Stimulated activated CD4-positive, alpha-beta T cell treated with anti-CD3 and anti-CD28 coated beads, Interleukin-15, amount 100 ng/mL, for 1 hour (primary cell): ENCODE measurements at regions not wholly inside any gene's neighbourhood (a gene's known extent, or its start where the extent isn't known, plus 50 kb on each side); places are given as distances from the start of the nearest gene placed in this dataset.
"Not testable (repeated sequence)": the region's sequence is repeated elsewhere in the genome, so short reads cannot be mapped to it uniquely, and the experiment has no call there.

Source experiments
- DNase-seq, 2 donors: peaks; one replicate each; pipeline ENCODE4 v3.0.0-alpha.2; 2020; ENCODE audit warnings: low read depth in 1 of 2, low spot score in 1 of 2

DNA sequence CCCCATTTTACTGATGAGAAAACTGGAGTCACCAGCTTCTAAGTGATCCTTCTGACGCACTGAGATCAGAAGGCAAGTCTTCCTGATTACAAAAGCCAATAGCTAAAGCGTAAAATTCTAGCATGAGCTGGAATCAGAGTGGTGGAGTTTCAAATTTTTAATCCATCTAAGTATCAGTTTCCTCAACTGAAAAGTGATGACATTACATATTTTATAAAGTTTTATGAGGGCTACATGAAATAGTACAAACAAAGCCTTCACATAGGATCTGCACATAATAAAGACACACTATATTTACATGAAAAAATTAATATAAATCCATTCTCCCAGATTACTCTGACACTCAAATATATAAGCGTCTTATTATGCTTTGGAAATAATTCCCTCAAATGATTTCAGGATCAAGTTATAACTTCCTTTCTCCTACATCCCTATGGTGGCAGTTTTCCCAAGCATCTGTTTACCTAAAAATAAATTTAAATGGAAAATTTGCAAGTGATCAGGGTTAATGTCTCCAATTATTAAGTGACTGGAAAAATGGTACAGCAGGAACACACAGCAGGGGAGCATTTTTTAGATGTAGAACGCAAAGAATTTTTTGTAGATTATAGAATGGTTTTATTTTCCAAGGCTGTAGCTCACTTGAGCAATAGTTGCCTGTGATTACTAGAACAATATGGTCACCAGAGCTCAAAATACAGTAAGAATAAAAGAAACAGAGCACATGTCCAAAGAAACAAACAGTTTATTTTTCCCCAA lies 490.4 kb upstream of the C1orf87 start:
- no peak for DNase-seq

DNA sequence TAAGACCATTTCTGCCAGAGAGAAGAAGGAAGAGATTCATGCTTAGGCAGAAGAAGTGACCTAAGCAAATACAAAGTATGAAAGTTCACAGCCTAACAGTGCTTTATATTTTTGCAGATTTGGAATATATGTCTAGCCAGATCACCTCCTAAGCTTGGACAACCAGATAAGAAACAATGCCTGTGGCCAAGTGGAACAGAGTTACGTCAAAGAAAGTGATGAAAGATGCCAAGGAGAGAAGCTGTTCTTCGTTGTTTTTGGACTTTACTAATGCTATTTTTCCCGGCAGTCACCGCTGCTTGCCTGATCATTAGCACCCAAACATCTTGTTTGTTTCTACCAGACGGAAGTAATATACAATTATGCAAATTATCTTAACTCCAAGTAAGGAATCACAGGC lies 489.2 kb upstream of the C1orf87 start:
- no peak for DNase-seq

DNA sequence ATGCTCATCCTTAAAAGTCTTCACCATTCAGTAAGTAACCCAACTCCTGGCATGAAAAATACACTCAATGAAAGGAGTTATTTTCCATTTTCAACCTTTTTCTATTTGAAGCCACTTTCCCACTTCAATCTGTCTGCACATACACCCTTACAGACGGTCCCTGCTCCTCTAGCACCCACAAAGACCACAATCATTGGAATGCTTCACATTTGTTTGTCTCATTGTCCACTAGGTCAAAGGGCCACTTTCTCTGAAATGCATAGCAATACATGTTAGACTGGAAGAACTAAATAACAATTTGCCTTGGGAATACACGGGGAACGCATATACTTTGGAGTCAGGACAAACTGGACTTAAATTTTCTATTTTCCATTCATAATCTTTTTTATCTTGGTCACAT lies 487.1 kb upstream of the C1orf87 start:
- DNase-seq = no peak

DNA sequence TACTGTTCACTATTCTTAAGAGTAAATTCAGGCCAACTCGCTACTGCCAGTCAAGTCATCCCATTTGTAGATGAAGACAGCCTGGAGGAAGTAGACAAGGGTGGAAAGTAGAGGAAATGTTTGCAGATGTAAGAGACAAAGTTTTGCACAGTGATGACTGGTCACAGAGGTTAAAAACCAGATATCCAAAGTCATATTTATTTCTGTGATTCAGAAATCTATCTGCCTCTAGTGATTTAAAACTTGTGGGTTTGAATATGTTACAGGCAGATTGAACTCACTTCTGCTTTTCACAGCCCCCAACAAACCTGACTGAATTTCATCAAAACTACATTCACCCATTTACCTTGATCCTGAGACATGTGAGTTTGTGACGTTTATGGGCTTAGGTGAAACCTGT lies 484.7 kb upstream of the C1orf87 start:
- no peak for DNase-seq

DNA sequence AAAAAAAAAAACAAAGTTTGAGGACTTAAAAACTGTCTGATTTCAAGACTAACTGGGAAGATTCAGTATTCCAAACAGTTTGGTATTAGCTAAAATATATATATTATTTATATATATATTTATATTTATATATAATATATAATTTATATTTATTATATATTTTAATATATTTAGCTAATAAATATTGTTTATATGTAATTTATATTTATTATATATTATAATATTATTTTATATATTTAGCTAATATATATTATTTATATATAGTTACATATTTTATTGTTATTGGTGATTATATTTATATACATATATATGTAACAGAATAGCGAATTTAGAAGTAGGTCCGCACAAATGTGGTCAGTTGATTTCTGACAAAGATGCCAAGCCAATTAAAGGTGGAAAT lies 480.2 kb upstream of the C1orf87 start:
- DNase-seq = no peak

DNA sequence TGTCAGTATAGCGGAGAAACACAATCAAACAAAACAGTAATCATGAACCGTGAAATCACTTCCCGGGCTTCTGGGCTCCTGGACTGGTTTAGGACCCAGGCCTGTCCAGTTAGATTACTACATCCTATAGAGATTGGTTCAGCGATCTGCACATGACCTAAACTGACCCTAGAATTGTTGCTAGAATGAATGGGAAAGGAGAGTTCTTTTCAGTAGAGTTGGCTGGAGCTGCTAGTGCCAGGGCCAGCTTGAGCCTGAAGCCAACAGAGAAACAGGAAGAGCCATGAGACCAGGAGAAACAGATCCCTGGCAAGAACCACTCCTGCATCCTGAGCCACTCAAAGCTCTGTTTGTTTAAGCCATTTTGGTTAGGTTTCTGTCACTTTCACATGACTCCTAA lies 474.3 kb upstream of the C1orf87 start:
- DNase-seq = no peak

DNA sequence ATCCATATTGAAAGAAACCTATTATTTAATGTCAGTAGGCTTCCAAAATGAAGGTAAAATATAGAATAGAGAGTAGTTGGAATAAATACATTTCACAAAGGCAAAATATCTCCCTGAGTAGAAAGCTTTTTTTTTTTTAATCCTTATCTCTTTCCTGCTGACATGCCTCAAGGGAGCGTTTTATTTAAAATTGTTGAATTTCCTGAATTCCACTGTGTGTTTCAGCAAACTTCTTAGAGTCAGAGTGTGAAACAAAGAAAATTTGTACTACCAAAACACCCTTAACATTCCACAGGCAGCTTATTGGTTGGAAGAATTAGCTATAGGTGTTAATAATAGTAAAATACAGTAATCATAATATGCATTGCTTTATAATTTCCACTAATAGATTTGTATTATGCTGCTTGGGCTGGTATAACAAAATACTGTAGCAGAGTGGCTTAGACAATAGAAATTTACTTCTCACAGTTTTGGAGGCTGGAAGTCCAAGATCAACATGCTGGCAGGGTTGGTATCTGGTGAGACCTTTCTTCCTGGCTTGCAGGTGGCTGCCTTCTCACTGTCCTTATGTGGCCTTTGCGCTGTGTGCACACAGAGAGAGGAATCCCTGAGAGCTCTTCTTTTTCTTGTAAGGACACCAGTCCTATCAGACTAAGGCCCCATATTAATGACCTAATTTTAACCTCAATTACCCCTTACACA lies 468.4 kb upstream of the C1orf87 start:
- DNase-seq = no peak

DNA sequence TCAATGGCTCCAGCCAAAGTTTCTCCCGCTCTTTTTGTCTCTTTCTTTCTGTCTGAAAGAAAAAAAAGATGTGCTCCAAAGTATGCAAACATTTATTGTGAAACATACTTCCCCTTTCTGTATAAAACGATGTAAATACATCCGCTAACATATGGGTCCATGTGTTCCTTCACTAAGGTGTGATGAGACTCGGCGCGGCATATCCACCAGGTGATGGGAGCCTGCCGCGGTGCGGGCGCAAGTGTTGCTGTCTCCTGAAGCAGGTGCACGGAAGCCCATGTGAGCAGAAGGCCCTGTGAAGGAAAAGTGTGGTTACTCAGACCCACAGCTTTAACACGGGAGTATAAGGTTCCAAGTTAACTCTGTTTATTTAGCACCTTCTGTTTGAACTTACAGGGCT lies 466.6 kb upstream of the C1orf87 start:
- DNase-seq = no peak

DNA sequence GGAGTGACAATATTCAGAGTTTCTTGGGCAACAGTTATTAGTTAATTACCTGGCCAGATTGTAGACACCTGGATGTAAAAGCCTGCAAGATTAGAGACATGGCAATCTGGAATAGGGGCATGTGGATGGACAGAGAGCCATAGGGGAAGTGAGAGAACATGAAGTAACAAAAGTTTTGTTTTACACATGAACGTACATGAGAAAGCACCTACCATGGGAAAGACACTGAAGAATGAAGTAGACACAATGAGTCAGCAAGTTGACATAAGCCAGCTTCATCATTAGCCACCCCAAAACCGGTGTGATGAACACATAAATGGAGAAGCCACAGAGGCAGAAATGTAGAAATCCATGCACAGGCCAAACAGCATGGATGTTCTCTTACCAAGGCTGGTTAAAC lies 462.1 kb upstream of the C1orf87 start:
- DNase-seq = no peak

DNA sequence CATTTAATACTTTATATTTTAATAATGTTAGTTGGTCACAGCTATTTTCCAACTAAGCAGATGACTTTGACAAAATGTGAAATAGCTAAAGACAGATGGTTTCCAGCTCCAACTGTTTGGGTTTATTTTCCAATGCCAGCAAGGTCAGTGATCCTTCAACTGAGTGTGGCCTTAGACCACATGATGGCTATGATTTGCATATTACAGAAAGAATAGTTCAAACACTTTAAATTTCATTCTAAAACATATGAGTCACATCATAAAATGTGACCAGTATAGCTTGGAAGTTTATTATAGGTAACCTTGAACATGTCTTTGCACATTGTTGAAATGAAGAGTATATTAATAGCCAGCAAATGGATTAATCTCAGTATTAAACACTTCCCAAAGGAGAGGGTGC lies 454.0 kb upstream of the C1orf87 start:
- no peak for DNase-seq

DNA sequence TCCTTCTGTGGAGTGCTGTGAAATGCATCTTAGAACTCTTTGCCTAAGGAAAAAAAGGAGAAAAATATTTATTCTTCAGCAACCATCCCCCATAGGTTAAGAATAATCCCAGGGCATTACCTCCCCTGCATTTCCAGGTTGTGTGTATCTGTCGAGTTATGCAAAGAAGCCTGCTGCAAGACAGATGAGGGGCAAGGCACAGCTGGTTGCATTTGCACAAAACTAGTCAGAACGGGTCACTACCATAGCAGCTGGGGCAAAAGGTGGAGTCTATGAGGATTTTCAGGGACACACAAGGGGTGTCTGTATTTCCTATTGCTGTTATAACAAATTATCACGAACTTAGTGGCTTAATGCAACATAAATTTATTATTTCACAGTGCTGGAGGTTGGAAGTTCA lies 443.4 kb upstream of the C1orf87 start:
- no peak for DNase-seq

DNA sequence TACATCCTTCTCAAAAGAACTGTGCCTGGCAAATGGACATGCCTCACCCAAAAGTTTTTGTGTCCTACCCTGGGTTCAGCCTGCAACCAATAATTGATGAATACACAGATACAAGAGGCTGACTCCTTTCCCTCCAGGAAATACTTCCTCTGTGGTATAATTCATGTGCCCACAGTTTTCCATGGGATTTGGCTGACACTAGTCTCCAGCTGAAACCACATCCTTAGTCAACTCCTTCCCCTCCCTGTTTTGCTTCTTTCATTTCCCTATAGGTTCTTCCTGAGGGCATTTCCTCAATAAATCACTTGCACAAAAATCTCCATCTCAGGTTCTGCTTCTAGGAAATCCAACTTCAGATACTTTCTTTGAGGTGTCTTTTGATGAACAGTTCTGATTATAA lies 436.6 kb upstream of the C1orf87 start:
- DNase-seq = no peak

DNA sequence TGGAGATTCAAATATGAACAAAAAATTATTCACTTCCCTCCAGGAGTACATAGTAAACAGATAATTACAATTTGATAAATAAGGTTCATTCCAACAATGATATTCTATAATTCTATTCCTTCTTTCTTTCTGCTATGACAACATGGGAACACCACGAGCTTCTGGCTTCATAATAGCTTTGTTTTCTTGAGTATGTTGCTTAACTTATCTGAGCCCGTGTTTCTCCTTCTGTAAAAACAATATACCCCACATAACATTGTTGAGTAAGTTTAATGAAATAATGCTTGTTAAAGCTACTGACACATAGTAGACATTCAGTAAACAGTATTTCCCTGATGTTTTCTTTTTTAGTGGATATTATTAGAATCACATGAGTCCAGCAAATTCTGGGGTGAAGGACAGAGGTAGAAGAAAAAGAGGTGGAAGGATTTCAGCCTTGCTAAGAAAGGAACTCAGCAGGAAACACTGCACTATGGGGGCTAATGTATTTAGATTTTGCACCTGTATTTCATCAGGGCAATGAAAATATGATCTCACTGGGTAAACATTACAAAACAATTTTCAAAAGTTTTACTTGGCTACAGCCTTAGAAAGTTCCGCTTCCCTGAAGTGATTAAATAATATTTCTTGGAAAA lies 430.8 kb upstream of the C1orf87 start:
- DNase-seq = no peak

DNA sequence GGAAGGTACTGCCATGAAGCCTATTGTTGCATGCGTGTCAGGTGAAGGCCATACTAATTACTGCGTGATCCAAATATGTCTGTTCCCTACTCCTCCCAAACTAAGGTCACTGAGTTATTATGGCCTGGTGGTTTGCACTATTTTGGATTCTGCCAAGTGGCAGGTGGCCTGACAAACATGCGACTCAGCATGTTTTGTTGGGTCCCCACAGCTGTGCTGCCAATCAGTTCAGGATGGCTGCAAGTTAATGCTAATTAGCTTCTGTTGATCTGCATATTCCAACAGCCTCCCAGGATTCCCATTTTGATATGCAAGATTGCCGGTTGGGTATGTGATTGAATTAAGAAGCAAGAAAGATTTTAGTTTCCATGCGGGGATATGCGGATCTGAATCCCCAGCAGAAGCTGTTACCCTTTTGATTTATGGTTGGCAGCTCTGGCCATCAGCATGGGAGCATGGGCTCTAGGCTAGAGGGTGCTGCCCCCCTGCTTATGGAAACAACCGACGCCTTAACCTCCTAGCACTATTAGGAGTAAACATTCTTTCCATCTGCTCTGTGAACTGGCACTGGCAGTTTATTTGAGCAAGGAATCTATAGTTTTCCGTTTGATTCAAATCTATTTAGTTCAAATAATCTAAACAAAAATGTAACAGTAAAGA lies 429.8 kb upstream of the C1orf87 start:
- no peak for DNase-seq

DNA sequence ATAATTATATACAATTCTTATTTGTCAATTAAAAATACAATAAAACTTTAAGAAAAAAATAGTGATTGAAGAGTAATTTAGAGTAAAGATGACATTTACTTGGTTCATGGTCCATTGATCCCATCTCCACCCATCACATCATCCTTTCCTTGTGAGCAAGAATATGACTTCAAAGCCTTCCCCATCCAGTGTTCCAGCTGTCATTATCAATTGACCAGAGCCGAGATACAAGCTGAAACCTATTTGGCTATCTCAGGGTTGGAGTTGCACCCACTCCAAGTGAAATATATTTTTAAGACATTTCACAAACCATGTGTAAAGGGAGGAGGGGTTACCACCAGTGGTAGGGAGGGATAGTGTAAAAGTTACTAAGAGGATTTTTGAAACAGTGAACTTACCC lies 428.9 kb upstream of the C1orf87 start:
- DNase-seq = no peak

DNA sequence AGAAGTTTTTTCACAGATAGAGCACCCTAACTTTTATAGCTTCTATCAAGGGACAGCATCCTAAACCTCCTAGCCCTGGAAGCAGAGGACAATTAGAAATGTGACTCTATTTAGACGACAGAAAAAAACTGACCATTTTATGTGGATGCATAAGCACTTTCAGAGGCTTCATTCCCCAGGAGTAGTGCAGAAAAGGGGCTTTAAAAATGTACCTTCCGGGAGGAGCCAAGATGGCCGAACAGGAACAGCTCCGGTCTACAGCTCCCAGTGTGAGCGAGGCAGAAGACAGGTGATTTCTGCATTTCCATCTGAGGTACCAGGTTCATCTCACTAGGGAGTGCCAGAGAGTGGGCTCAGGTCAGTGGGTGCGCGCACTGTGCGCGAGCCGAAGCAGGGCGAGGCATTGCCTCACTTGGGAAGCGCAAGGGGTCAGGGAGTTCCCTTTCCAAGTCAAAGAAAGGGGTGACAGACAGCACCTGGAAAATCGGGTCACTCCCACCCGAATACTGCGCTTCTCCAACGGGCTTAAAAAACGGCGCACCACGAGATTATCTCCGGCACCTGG lies 416.4 kb upstream of the C1orf87 start:
- DNase-seq = not testable (repeated sequence)

DNA sequence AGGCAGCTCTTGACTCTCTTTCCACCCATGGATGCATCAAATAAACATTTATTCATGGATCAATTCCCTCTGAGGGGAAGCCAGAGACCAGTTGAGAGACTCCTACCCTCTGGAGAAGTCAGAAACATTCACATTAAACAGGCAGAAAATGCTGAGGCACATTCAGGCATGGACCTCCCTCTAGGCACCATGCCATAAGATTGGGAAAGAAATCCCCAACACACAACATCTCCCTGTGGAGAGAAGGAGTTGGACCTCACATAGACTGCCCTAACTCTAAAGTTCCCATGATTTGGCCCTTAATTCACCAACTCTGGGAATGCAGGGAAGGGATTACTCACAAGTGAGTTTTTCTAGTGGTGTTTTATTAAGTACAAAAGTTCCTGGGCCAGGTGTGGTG lies 415.3 kb upstream of the C1orf87 start:
- DNase-seq = no peak

DNA sequence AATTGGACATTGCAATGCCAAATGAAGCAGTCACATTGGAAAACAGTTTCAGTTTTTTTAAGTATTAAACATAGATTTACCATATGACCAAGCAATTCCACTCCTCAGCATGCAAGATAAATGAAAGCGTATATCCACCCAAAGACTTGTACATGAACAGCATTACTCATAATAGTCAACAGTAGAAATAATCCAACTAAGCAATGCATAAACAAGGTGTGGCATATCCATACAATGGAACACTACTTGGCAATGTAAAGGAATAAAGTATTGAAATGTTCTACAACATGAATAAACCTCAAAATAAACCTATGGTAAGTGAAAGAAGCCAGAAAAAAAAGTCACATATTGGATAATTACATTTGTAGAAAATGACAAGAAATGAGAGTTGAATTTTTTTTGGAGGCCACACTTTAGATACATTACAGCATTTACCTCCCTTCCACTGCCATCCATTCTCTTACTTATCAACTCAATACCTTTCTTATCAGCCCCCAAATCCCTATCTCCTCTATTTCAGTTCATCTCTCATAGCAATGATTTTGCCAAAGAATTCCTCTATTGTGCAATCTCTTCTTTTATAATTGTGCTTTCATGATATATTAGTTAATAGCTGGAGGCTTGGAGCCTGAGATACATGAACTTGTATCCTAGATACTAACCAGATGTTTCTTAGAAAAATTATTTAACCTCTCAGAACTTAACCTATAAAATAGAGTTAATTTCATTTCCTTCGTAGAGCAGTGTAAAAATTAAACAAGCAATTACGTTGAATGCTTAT lies 414.2 kb upstream of the C1orf87 start:
- DNase-seq = no peak

DNA sequence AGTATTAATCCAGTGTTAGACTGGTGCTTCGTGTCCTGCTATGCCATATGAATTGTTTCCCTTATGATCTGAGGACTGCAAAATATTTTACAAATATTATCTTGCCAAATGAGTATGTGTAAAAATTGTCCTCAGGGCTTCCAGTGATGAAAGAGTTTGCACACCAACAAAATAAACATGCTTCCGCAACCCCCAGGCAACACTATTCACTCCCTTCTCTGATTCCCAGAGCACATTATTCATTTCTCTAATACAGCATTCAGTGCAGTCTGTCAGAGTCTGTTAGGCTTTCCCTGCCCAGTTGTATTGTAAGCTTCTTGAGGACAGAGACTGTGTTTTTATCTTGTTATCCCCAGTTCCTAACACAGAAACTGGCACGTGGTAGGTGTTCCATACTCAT lies 409.9 kb upstream of the C1orf87 start:
- DNase-seq = no peak

DNA sequence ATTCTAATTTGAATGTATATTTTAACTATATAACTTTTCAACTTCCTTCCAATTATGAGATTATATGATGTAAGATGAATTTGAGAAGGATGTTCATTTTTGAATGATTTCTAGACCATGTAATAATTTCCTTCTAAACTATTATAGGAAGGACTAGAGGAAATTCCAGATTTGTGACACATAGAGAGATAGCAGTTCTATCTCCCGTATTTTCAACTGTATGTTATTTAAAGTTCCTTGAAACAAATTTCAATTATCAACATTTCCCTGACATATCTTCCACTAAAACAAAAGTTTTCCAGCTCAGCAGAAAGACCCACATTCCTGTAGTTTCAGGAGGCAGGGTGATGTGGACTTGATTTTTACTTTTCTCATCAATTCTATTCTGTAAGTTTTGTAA lies 396.7 kb upstream of the C1orf87 start:
- no peak for DNase-seq

DNA sequence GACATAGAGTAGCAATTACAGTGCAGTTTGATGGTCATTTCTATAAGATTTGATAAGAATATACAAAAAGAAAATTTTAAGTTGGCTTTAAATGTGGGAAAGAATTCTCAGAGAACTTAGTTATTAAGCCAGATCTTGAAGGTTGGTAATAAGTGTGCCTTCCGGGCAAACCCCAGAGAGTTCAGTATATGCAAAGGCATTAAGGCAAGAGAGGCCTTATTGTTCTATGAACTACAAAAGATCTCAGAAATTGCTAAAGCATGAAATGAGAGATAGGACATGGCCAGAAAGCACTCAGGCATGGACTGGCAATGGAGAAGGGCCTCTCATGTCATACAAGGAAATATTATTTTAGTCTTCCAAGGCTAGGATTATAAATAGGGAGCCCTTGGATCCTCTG lies 390.2 kb upstream of the C1orf87 start:
- DNase-seq = no peak
